WI38 (cell line): ENCODE measurements at regions not wholly inside any gene's neighbourhood (a gene's known extent, or its start where the extent isn't known, plus 50 kb on each side); places are given as distances from the start of the nearest gene placed in this dataset.

Experiments
- H3K4me3 ChIP-seq: 2 replicates; pipeline ENCODE4 v1.5.1; 2011; ENCODE audit warnings: low read depth, mild to moderate bottlenecking, control low read depth, low read length
- TF ChIP-seq, protein P1 (sequence below): IDR thresholded peaks from 2 replicates; pipeline ENCODE4 v1.5.1; 2012; ENCODE audit warnings: low read depth, mild to moderate bottlenecking, control low read depth, low read length

DNA sequence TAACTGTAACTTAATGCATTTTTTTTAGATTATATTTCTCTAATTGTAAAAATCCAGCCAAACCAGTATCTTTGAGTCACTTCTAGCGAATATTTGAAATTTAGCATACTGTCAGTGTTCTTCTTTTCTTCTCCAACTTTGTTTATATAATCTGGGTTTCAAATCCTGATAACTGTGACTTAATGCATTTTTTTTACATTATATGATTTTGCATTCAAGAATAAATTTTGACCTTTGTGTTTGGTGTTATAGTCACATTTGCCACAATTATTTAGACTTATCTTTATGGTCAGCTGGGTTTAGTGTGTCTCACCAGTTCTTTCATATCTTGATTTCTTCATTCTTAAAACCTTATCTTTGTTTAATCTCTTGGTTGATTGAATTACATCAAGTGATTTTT, 345.7 kb downstream of the SLC4A3 start:
- H3K4me3 ChIP-seq: no peak overlapping the region
- TF ChIP-seq, protein P1, sequence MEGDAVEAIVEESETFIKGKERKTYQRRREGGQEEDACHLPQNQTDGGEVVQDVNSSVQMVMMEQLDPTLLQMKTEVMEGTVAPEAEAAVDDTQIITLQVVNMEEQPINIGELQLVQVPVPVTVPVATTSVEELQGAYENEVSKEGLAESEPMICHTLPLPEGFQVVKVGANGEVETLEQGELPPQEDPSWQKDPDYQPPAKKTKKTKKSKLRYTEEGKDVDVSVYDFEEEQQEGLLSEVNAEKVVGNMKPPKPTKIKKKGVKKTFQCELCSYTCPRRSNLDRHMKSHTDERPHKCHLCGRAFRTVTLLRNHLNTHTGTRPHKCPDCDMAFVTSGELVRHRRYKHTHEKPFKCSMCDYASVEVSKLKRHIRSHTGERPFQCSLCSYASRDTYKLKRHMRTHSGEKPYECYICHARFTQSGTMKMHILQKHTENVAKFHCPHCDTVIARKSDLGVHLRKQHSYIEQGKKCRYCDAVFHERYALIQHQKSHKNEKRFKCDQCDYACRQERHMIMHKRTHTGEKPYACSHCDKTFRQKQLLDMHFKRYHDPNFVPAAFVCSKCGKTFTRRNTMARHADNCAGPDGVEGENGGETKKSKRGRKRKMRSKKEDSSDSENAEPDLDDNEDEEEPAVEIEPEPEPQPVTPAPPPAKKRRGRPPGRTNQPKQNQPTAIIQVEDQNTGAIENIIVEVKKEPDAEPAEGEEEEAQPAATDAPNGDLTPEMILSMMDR: no peak

DNA sequence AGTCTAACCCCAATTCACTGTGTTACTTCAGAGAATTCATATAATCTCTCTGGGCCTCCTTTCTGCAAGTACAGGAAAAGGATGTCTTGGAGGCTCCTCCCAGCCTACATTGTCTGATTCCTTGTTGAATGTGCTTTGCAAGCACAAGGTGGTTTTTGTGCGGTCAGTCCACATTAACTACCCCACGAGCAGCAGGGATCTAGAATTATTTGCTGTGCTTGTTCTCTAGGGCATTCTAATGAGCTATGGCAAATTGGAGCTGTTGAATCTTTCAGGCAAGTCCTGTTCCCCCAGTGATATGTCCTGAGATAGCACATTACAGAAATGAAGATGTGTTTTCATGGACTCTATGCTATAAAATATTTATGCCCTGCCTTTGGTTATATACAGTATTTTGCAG, 349.4 kb downstream of the SLC4A3 start:
- no peak overlapping the region for H3K4me3 ChIP-seq
- TF ChIP-seq, protein P1: no peak

DNA sequence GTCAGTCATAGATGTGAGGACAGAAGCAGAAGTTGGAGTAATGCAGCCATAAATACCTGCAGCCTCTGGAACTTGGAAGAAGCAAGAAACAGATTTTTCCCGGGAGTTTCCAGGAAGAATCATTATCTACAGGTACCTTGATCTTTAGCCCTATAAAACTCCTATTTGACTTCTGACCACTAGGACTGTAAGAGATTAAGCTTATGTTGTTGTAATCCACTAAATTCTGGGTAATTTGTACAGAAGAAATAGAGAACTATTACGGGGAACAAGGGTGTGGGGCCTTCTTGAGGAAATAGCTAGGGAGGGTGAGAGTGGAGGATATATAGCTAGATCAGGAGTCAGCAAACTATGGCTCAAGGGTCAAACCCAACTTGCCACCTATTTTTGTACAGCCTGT, 353.2 kb downstream of the SLC4A3 start:
- TF ChIP-seq, protein P1: no peak
- no peak overlapping the region for H3K4me3 ChIP-seq

DNA sequence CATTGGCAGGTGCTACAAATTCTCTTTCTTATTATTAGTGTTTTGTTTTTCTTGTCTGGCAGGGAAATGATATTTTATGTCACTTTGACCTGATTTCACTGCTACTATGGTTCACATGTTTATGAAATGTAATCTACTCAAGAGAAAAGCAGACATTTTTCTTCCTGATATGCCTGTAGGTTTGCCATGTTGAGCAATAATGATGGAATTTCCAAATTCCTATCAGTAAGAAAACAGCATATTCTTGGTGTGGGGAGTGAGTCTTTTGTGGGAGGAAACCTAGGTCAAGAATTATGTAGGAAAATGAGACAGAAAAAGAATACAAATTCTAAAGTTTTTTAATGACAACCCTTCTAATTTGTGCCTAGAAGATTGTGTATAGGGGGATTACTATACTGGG, 356.4 kb downstream of the SLC4A3 start:
- TF ChIP-seq, protein P1: no peak
- H3K4me3 ChIP-seq: no peak overlapping the region

DNA sequence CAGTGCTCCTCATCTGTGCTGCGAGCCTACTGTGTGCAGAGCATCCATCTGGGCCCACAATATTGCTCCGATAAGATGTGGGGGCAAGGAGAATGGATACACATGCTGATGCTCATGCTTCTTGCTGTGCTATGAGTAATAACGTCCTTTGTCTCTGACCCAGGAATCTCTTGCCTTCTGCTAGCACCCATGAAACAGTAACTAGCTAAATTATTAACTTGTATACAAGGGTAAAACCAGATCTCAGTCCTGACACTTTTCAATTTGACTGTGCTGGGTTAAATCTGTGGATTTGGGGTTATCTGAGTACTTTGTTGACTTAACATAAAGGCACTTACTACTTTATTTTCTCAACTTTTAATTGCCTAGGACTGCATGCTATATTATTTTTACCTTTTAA, 357.6 kb downstream of the SLC4A3 start:
- TF ChIP-seq, protein P1: no peak
- H3K4me3 ChIP-seq: no peak overlapping the region

DNA sequence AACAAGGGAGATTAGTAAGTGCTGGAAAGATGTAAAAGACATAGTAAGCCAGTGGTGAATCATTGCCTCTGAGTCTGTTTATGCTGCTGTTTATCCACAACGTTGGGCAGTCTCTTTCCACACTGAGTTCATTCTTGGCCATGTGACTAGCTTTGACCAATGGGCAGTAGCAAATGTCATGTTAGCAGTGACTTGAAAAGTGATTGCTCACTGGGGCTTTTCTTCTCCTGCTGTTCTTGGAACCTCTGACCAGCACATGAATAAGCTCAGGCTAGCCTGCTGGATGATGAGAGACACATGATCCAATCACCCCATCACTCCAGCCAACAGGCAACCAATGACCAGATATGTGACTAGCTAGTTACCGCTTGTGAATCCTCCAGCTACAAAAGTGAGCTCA, 360.4 kb downstream of the SLC4A3 start:
- no peak overlapping the region for H3K4me3 ChIP-seq
- TF ChIP-seq, protein P1: no peak

DNA sequence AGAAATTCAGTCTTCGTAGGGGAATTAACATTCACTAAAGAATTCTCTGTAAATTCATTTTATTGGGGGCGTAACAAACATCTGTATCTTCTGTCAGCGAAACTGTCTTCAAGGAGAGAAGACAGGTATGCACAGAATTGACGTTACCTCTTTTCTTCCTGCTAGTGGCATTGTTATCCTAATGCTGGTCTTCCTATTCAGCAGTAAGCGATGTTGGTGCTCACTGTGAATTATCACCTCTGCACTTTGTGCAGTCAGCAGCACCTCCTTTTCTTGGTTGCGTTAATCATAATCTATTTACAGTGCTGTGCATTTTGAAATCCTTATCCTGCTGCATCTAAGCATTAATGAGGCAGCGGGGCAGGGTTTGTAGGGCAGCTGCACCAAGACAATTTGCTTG, 362.3 kb downstream of the SLC4A3 start:
- TF ChIP-seq, protein P1: no peak
- H3K4me3 ChIP-seq: no peak overlapping the region
